H54 (cell line): ENCODE measurements at regions not wholly inside any gene's neighbourhood (a gene's known extent, or its start where the extent isn't known, plus 50 kb on each side); places are given as distances from the start of the nearest gene placed in this dataset.
"Not testable (repeated sequence)": the region's sequence is repeated elsewhere in the genome, so short reads cannot be mapped to it uniquely, and the experiment has no call there.

ENCODE experiments used
- DNase-seq: peaks from one replicate; pipeline ENCODE4 v3.0.0; 2011; ENCODE audit warnings: low spot score, mixed read lengths; ENCODE audit not compliant: insufficient read length
- FAIRE-seq: peaks from 3 replicates; lab custom pipeline; 2011; peaks lifted over from hg19 to GRCh38; lab: Jason Lieb, UNC
- POLR2A ChIP-seq: IDR thresholded peaks from 2 replicates; pipeline ENCODE4 v1.6.1; 2011; ENCODE audit warnings: low read depth, mild to moderate bottlenecking, low read length

DNA sequence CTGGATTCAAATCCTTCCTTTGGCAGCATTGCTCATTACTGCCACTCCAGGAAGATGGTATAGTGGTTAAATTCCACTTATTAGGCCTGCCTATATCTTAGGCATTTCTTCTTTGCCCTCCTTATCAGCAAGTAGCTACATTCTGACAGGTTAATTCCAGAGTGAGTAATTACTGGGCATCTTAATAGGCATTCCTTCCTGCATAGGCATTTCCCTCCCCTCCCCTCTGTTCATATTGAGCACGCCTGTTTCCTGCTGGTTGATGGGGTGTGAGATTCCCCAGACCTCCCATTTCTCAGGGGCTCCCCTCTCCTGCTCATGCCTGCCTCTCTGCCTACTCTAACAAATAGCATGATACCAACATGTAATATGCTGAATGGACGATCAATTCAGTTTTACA lies 305.9 kb downstream of the CYLC2 start:
- FAIRE-seq, result peak; percentile 53
- no peak for DNase-seq
- TF ChIP-seq POLR2A, result no peak

DNA sequence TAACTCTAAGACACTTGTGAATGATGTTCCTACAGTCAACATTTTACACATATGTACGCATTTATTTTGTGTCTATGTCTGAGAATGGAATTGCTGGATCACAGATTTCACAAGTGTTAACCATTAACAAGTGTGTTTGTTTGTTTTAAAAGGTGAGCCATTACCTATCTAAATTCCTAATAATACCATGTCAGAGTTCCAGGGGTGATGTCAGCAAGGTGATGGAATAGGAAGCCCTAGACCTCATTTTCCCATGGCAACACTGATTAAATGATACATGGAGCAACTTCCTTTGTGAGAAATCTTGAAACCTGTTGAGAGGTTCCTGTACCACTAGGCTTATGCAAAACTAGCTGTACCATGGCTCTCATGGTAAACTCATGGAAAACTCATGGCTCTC lies 309.7 kb downstream of the CYLC2 start:
- TF ChIP-seq POLR2A, result no peak
- FAIRE-seq, result peak; percentile 55
- no peak for DNase-seq

DNA sequence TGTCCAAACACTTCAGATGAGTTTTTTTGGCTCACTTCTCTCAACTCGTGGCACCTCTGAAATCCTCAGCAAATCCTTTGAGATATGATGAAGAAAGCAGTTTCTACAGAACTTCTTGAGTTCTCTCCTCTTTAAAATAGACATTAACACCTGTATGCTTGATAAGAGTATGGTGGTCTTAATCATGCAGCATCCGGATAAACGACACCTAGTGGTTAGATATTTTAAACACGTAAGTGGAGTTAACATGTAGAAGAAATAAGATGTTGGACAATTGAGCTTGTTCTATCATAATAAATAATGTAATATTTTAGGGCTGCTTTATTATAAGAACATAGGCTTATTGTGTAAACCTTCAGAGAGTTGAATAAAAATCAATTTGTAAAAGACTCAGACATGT lies 324.8 kb downstream of the CYLC2 start:
- FAIRE-seq (peak; percentile 43), DNase-seq (no peak)
- TF ChIP-seq POLR2A, result no peak

DNA sequence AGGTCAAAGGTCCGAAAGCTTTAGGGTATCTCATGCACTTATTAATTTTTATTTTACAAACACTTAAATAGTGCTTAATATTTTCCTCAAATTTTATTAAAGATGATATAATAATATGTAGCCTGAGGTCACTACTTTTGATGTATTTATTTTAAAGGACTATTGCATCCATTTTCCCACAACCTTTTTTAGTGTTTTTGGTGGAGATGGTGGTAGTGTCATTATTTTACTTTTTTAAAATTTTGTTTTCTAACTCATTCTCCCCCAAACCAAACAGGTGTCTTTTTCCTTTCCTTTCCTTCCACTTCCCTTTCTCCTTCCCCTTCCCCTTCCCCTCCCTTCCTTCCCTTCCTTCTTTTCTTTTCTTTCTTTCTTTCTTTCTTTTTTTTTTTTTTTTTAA lies 328.6 kb downstream of the CYLC2 start:
- no peak for FAIRE-seq

DNA sequence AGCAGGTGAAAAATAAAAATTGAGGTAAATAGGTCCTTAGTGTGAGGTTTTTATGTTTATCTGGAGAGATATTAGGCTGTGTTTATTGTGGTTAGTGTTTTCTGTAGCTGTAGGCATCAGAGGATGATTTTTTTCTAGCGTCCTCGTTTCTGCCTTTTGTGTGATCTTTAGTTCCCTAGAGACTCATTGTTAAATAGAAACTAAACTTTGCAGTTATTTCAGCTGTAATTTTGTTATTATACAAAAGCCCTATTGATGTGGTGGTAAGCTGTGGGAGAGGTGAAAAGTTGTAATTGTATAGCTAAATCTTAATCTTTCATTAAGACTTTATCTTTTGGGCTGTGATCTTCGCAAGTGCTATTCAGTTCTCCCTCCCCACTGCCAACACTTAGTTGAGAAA lies 340.3 kb downstream of the CYLC2 start:
- DNase-seq, result no peak
- peak; percentile 65 for FAIRE-seq
- TF ChIP-seq POLR2A, result no peak

More for the DNA sequence above, 328.6 kb downstream of the CYLC2 start:
- no peak for DNase-seq
- no peak for TF ChIP-seq POLR2A

DNA sequence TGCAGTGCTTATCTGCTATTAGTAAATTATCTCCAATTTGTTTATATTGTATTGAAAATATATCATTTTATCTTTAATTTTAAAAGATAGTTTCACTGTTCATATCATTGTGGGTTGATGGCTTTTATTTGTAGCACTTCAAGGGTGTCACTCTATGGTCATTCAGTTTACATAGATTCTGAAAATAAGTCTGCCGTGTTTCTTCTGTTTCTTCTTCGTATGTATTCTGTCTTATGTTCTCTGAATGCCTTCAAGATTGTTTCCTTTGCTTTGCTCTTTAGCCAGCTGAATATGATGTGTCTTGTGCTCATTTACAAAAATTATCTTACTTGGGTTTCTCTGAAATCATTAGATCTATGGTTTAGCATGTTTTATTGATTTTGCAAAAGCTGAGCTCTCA lies 359.9 kb downstream of the CYLC2 start:
- FAIRE-seq (peak; percentile 75), DNase-seq (no peak)
- TF ChIP-seq POLR2A, result no peak

DNA sequence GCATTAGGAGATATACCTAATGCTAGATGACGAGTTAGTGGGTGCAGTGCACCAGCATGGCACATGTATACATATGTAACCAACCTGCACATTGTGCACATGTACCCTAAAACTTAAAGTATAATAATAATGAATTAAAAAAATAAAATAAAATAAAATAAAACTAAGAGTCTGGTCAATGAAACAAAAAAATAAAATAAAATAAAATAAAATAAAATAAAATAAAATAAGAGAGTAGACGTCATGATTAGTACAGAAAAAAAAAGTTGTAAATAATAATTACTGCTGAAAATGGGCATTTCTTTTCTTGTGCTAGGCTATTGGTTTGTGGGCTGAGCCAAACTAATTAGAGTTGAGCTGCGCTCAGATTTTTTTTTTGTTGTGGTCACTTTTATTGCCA lies 362.8 kb downstream of the CYLC2 start:
- DNase-seq, FAIRE-seq: not testable (repeated sequence)

DNA sequence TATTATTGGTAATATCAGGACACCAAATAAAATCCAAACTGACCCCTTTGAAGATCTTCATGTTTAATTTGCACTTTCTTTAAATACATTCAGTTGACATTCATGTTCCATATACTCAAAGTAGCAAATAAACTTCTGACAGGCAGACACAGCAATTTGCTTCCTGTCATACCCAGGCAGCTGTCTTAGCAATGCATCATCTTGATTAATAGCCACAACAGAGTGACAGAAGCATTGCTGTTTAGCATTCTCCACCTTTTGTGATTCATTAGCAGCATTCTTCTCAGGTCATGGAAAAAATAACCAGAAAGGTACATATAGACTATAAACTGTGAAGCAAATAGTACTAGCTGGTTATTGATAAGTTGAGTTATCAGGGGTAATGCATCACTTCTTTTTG lies 366.8 kb downstream of the CYLC2 start:
- DNase-seq (no peak), FAIRE-seq (peak; percentile 84)
- TF ChIP-seq POLR2A, result no peak

DNA sequence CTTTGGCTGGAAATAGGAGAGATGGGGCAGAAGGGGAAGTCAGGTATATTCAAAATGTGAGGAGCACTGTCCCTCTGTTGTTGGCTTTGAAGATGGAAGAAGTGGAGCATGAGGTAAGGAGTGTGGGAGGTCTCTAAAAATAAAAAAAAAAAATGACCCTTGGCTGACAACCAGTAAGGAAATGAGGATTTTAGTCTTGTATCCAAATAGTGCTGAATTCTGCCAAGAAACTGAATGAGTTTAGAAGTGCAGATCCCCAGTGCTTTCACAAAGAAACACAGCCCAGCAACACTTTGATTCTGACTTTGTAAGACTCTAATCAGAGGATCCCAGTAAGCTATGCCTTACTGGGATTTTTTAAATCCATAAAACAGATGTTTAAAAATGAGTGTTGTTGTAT lies 367.9 kb downstream of the CYLC2 start:
- DNase-seq, result no peak
- TF ChIP-seq POLR2A, result no peak
- no peak for FAIRE-seq

DNA sequence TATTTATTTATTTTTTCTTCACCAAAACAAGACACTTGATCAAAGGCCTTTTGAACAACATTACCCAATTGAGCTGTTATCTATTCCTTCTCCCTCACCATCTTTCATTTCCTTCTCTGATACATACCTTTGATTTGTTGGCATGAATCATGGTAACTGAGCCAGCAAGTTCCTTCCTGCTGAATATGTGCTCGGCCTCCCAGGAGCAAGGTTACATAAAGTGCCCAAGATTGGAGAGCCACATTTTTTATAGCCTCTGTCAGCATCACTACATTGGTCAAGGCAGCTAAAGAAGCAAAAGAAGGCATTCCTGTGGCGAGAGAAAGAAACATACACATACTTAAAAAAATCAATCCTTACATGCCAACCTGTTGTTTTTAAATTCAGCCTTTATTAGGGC lies 369.6 kb downstream of the CYLC2 start:
- no peak for TF ChIP-seq POLR2A
- FAIRE-seq (peak; percentile 100), DNase-seq (peak; percentile 51)

DNA sequence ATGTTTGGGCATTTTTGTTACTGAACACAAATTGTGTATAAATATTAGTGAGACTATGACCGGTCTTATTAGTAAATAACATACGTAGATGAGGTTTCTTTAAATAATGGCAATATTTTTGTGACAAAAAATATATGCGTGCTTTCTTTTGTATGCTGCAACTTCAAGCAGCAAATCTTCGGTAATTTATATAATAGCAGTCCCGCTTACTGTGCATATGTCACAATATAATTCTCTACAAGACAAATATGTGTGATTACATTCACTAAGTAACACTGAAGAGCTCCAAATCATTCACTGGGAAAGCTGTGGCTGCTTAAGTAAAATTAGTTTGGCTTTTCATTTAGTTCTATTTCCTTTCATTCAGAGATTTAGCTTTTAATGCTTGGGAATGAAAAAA lies 376.0 kb downstream of the CYLC2 start:
- TF ChIP-seq POLR2A, result no peak
- FAIRE-seq, result peak; percentile 11
- no peak for DNase-seq

DNA sequence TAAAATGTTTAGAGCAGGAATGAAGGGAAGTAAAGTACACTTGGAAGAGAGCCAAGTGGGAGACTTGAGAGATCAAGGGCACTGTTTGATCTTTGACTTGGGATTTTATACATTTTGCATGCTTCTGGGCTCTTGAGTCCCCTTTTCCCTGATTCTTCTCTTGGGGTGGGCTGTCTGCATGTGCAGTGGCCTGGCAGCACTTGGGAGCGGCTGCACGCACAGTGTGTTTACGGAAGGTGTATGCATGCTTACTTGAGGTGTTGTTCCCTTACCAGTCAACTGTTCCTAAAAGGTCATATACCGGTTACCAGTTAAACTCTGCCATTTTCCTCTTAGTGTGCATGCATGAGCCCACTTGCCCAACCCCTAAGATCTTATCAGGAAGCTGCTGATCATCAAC lies 377.7 kb downstream of the CYLC2 start:
- no peak for TF ChIP-seq POLR2A
- FAIRE-seq, result peak; percentile 6
- DNase-seq, result no peak

DNA sequence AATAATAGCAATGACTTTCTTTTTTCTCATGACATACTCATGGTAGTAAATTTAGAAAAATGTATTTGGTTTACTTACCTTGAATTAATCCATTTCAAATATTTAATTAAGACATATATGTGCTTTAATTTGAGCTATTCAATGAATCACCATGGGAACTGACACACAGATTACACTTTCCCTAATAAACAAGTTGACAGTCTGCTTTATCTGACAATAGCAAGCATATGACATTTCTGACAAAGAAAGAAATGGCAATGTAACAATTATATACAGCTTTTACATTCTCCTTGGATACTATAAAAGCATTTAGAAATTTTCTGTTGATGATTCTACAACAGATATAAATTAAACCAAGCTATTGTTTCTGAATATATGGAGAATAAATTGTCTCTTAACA lies 382.5 kb downstream of the CYLC2 start:
- TF ChIP-seq POLR2A, result no peak
- FAIRE-seq, result no peak

DNA sequence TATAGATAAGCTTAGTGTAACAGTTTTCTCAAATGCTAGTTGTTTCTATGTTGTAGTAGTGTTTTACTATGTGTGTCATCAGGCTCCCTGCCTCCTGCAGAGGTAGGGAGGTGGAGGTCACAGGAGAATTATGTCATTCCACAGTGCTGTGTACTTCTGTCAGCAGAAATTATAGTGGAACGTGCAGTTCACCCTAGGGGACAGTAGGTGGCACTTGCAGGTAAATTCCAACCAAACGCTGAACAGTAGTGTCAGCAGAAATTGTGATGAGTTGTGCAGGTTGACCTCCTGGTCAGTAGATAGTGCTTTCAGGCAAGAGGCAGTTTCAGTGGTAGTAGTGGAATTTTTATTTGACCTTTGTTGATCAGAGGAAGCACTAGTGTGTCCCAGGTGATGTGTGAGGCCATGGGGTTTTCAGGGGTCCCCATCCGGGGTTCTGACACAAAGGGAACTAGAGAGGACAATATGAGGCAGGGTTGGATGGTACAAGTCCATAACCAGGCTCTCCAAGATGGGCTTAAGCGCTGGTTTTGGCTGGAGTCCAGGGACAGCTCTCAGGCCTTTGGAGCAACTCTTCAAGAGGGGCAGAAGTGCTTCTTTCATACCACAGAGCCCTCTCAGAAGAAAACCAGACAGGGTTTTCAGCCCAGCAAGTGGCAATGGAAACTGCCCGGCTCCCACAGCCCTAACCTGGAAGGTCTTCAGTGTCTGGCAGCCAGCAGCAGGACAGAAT lies 402.9 kb downstream of the CYLC2 start:
- TF ChIP-seq POLR2A, result no peak
- FAIRE-seq (peak; percentile 100), DNase-seq (peak; percentile 42)

More for the DNA sequence above, 382.5 kb downstream of the CYLC2 start:
- DNase-seq, result no peak

DNA sequence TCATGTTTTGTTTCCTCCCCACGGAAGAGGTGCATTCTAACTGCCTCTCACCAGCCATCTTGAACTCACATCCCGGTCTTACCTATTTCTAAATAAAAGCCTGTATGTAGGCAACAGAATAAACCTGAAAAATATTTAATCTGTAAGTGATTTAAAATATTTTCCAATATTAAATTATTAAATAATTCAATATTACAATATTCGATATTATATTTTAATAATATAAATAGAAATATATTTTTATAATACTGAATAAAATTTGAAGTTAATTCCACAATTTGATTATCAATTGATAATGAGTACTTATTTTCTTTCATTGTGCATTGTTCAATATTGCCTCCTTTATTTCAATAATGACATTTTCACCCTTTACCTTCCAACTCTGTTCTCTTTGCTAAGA lies 404.4 kb downstream of the CYLC2 start:
- no peak for DNase-seq
- FAIRE-seq, result no peak
- no peak for TF ChIP-seq POLR2A
